HL-60 (cell line): ENCODE measurements at regions not wholly inside any gene's neighbourhood (a gene's known extent, or its start where the extent isn't known, plus 50 kb on each side); places are given as distances from the start of the nearest gene placed in this dataset.

Source experiments
- DNase-seq, 2 experiments: peaks; one replicate each; pipeline ENCODE4 v3.0.0-alpha.2; 2010 to 2020; ENCODE audit warnings: low read depth in 1 of 2, low spot score in 1 of 2
- H3K27ac ChIP-seq: fragments of 250-450 bp; sonication (Bioruptor Pico); replicated peaks from 2 replicates; pipeline ENCODE4 v1.5.1; 2020; ENCODE audit warnings: mild to moderate bottlenecking, moderate library complexity
- H3K27me3 ChIP-seq: fragments of 250-450 bp; sonication (Bioruptor Pico); 2 replicates; pipeline ENCODE4 v1.5.1; 2021; ENCODE audit warnings: mild to moderate bottlenecking, moderate library complexity; ENCODE audit not compliant: insufficient read depth, poor library complexity, severe bottlenecking
- H3K4me3 ChIP-seq: replicated peaks from 2 replicates; pipeline ENCODE4 v1.5.1; 2011; ENCODE audit warnings: mild to moderate bottlenecking, control low read depth, low read length; ENCODE audit not compliant: insufficient read depth
- CTCF ChIP-seq: IDR thresholded peaks from one replicate; pipeline ENCODE4 v1.5.1; 2011; ENCODE audit warnings: low read length, control low read depth, inconsistent platforms; ENCODE audit not compliant: insufficient read depth
- GABPA ChIP-seq: IDR thresholded peaks from 2 replicates; pipeline ENCODE4 v1.6.1; 2012; ENCODE audit warnings: low read depth
- POLR2AphosphoS5 ChIP-seq: IDR thresholded peaks from 2 replicates; pipeline ENCODE4 v1.6.1; 2012; ENCODE audit warnings: low read depth
- REST ChIP-seq: IDR thresholded peaks from 2 replicates; pipeline ENCODE4 v1.6.1; 2012; ENCODE audit warnings: low read depth; ENCODE audit not compliant: insufficient replicate concordance
- SPI1 ChIP-seq: IDR thresholded peaks from 2 replicates; pipeline ENCODE4 v1.6.1; 2012; ENCODE audit warnings: low read depth, mild to moderate bottlenecking, borderline replicate concordance

GRCh38 chr13:54366728-54367127 is 1338.1 kb downstream of the OLFM4 start:
- no peak overlapping the region for H3K27ac ChIP-seq
- H3K4me3 ChIP-seq: no peak overlapping the region
- H3K27me3 ChIP-seq: no peaks in the 10 kb centered on the region
- DNase-seq: no peak
- TF ChIP-seq REST: no peak
- TF ChIP-seq CTCF: no peak
- no peak for TF ChIP-seq GABPA
- TF ChIP-seq POLR2AphosphoS5: no peak
- TF ChIP-seq SPI1: no peak

- TF ChIP-seq POLR2AphosphoS5: no peak
These were observed 1339.1 kb downstream of the OLFM4 start for GRCh38 chr13:54367639-54368271.

GRCh38 chr13:54368387-54368786 is 1339.8 kb downstream of the OLFM4 start:
- H3K4me3 ChIP-seq: no peak overlapping the region
- no peak for DNase-seq
- no peak overlapping the region for H3K27ac ChIP-seq
- H3K27me3 ChIP-seq: no peaks in the 10 kb centered on the region
- TF ChIP-seq POLR2AphosphoS5: no peak
- no peak for TF ChIP-seq GABPA
- TF ChIP-seq REST: no peak
- TF ChIP-seq SPI1: no peak
- no peak for TF ChIP-seq CTCF

More at GRCh38 chr13:54367639-54368271, 1339.1 kb downstream of the OLFM4 start:
- H3K27ac ChIP-seq: no peak overlapping the region
- H3K27me3 ChIP-seq: no peaks in the 10 kb centered on the region
- no peak overlapping the region for H3K4me3 ChIP-seq
- DNase-seq: no peak

- Histone ChIP-seq H3K27ac (no peak overlapping the region), H3K27me3 (no peaks in the 10 kb centered on the region), H3K4me3 (no peak overlapping the region)
- DNase-seq: no peak
- no peak for TF ChIP-seq POLR2AphosphoS5
- TF ChIP-seq CTCF: no peak
- TF ChIP-seq GABPA: no peak
- no peak for TF ChIP-seq SPI1
- TF ChIP-seq REST: no peak
These were observed 1344.6 kb downstream of the OLFM4 start for GRCh38 chr13:54373211-54373610.
